IMR-90 (cell line): ENCODE measurements at regions not wholly inside any gene's neighbourhood (a gene's known extent, or its start where the extent isn't known, plus 50 kb on each side); places are given as distances from the start of the nearest gene placed in this dataset.

Experiments
- ATAC-seq: fragments of 200-7000 bp; cut with Tn5 transposase; 2 replicates; pipeline ENCODE4 v1.9.1; 2020; ENCODE audit warnings: low read depth, mild to moderate bottlenecking, moderate library complexity
- BruUV-seq: library from RNA; stranded (reverse); fragments of 400-500 nt; replicated peaks from 2 replicates; lab custom pipeline; 2021; lab: Mats Ljungman, UMichigan
- CTCF ChIA-PET: fragments of 300-600 bp; formaldehyde crosslinking; extraction: SDS; loops from one replicate; lab custom pipeline; 2021; ENCODE audit warnings: antibody characterized with exemption; lab: Yijun Ruan, JAX
- POLR2A ChIA-PET: fragments of 300-600 bp; sonication (Branson Sonifier 250); formaldehyde crosslinking; loops from one replicate; lab custom pipeline; 2022; ENCODE audit warnings: antibody characterized with exemption; ENCODE audit not compliant: unreplicated experiment; lab: Charles Lee
- DNase-seq: peaks from one replicate; pipeline ENCODE4 v3.0.0; 2013
- H2AFZ ChIP-seq: replicated peaks from 2 replicates; pipeline ENCODE3; 2013; ENCODE audit warnings: low read length, mild to moderate bottlenecking; ENCODE audit not compliant: poor library complexity
- H2AK5ac ChIP-seq: 2 replicates; pipeline ENCODE4 v1.6.1; 2013; ENCODE audit warnings: low read depth, low read length, inconsistent platforms
- H2AK9ac ChIP-seq: replicated peaks from 2 replicates; pipeline ENCODE3; 2013; ENCODE audit warnings: mild to moderate bottlenecking, low read depth, low read length, moderate library complexity; ENCODE audit not compliant: poor library complexity
- H2BK120ac ChIP-seq: 2 replicates; pipeline ENCODE4 v1.6.1; 2013; ENCODE audit warnings: low read depth, low read length, inconsistent platforms
- H2BK15ac ChIP-seq: 3 replicates; pipeline ENCODE4 v1.6.1; 2013; ENCODE audit warnings: low read depth, low read length, inconsistent platforms
- H2BK20ac ChIP-seq: 2 replicates; pipeline ENCODE4 v1.6.1; 2013; ENCODE audit warnings: low read depth, mild to moderate bottlenecking, inconsistent platforms, low read length, moderate library complexity
- H2BK5ac ChIP-seq: 2 replicates; pipeline ENCODE4 v1.6.1; 2013; ENCODE audit warnings: mild to moderate bottlenecking, low read depth, low read length, inconsistent platforms; ENCODE audit not compliant: poor library complexity, severe bottlenecking
- H3K14ac ChIP-seq: replicated peaks from 2 replicates; pipeline ENCODE4 v1.6.1; 2013; ENCODE audit warnings: low read depth, low read length, inconsistent platforms
- H3K18ac ChIP-seq: 2 replicates; pipeline ENCODE4 v1.6.1; 2013; ENCODE audit warnings: low read depth, low read length, control low read depth
- H3K23ac ChIP-seq: 2 replicates; pipeline ENCODE4 v1.6.1; 2013; ENCODE audit warnings: low read depth, low read length, inconsistent platforms
- H3K27ac ChIP-seq: 2 replicates; pipeline ENCODE4 v1.5.1; 2013; ENCODE audit warnings: mild to moderate bottlenecking, control low read depth, low read length; ENCODE audit not compliant: insufficient read depth
- H3K27me3 ChIP-seq: 2 replicates; pipeline ENCODE4 v1.6.1; 2013; ENCODE audit warnings: low read length; ENCODE audit not compliant: control insufficient read depth, insufficient read depth
- H3K36me3 ChIP-seq: 2 replicates; pipeline ENCODE4 v1.6.1; 2013; ENCODE audit warnings: low read length, mixed read lengths; ENCODE audit not compliant: control insufficient read depth, insufficient read depth
- H3K4ac ChIP-seq: 2 replicates; pipeline ENCODE4 v1.6.1; 2013; ENCODE audit warnings: low read depth, low read length, inconsistent platforms
- H3K4me1 ChIP-seq: 2 replicates; pipeline ENCODE4 v1.6.1; 2013; ENCODE audit warnings: low read length, mixed read lengths; ENCODE audit not compliant: control insufficient read depth, insufficient read depth
- H3K4me2 ChIP-seq: 2 replicates; pipeline ENCODE4 v1.6.1; 2013; ENCODE audit warnings: low read depth, mild to moderate bottlenecking, control low read depth, low read length, moderate library complexity
- H3K4me3 ChIP-seq: 2 replicates; pipeline ENCODE4 v1.5.1; 2013; ENCODE audit warnings: low read depth, mild to moderate bottlenecking, control low read depth, low read length, moderate library complexity; ENCODE audit not compliant: insufficient read depth
- H3K56ac ChIP-seq: 2 replicates; pipeline ENCODE4 v1.6.1; 2013; ENCODE audit warnings: low read length, inconsistent platforms; ENCODE audit not compliant: insufficient read depth; ENCODE audit errors: extremely low read depth
- H3K79me1 ChIP-seq, 2 experiments: 2 replicates each; pipeline ENCODE4 v1.6.1; 2013; ENCODE audit warnings: low read length in 2 of 2, inconsistent platforms in 1 of 2, low read depth in 1 of 2
- H3K9ac ChIP-seq: 2 replicates; pipeline ENCODE4 v1.6.1; 2013; ENCODE audit warnings: low read depth, low read length, control low read depth
- H3K9me1 ChIP-seq: 2 replicates; pipeline ENCODE4 v1.6.1; 2013; ENCODE audit warnings: low read length, inconsistent platforms; ENCODE audit not compliant: insufficient read depth
- H3K9me3 ChIP-seq: 2 replicates; pipeline ENCODE4 v1.6.1; 2013; ENCODE audit warnings: low read length; ENCODE audit not compliant: control insufficient read depth, insufficient read depth
- H4K20me1 ChIP-seq: 2 replicates; pipeline ENCODE4 v1.6.1; 2013; ENCODE audit warnings: low read length, inconsistent platforms; ENCODE audit not compliant: insufficient read depth
- H4K5ac ChIP-seq: 2 replicates; pipeline ENCODE4 v1.6.1; 2013; ENCODE audit warnings: mild to moderate bottlenecking, low read depth, low read length, control low read depth
- H4K8ac ChIP-seq, 2 experiments: 2 replicates each; pipeline ENCODE4 v1.6.1; 2013; ENCODE audit warnings: low read depth in 2 of 2, low read length in 2 of 2, control low read depth in 1 of 2, inconsistent platforms in 1 of 2
- H4K91ac ChIP-seq: 2 replicates; pipeline ENCODE4 v1.6.1; 2013; ENCODE audit warnings: low read depth, low read length, inconsistent platforms; ENCODE audit not compliant: insufficient read depth
- BHLHE40 ChIP-seq: fragments of 150-350 bp; IDR thresholded peaks from 2 replicates; pipeline ENCODE4 v1.6.1; 2016; ENCODE audit warnings: mild to moderate bottlenecking, low read depth, low read length
- CEBPB ChIP-seq: IDR thresholded peaks from 2 replicates; pipeline ENCODE4 v1.6.1; 2012; ENCODE audit warnings: low read depth, low read length, improper control_type of control experiment
- CHD1 ChIP-seq: IDR thresholded peaks from 2 replicates; pipeline ENCODE4 v1.6.1; 2012; ENCODE audit warnings: low read depth, low read length, improper control_type of control experiment
- CTCF ChIP-seq: conservative IDR thresholded peaks from 2 replicates; pipeline ENCODE4 v1.5.1; 2012; ENCODE audit warnings: mild to moderate bottlenecking, low read depth, low read length, improper control_type of control experiment
- ELK1 ChIP-seq: fragments of 150-350 bp; IDR thresholded peaks from 2 replicates; pipeline ENCODE4 v1.6.1; 2016; ENCODE audit warnings: low read depth, mild to moderate bottlenecking, low read length, moderate library complexity, borderline replicate concordance
- FOS ChIP-seq: fragments of 150-350 bp; IDR thresholded peaks from 2 replicates; pipeline ENCODE4 v1.6.1; 2016; ENCODE audit warnings: low read depth, low read length
- MAFK ChIP-seq: IDR thresholded peaks from 2 replicates; pipeline ENCODE4 v1.6.1; 2012; ENCODE audit warnings: low read depth, low read length, improper control_type of control experiment
- MXI1 ChIP-seq: IDR thresholded peaks from 2 replicates; pipeline ENCODE4 v1.6.1; 2012; ENCODE audit warnings: low read depth, mild to moderate bottlenecking, low read length, moderate library complexity, borderline replicate concordance
- NFE2L2 ChIP-seq: fragments of 150-350 bp; IDR thresholded peaks from 2 replicates; pipeline ENCODE4 v1.6.1; 2016; ENCODE audit warnings: low read depth, mild to moderate bottlenecking, low read length
- RAD21 ChIP-seq: IDR thresholded peaks from 2 replicates; pipeline ENCODE4 v1.6.1; 2012; ENCODE audit warnings: low read length, improper control_type of control experiment
- RCOR1 ChIP-seq: IDR thresholded peaks from 2 replicates; pipeline ENCODE4 v1.6.1; 2012; ENCODE audit warnings: mild to moderate bottlenecking, low read length, improper control_type of control experiment; ENCODE audit not compliant: insufficient replicate concordance
- RFX5 ChIP-seq: IDR thresholded peaks from 2 replicates; pipeline ENCODE4 v1.8.0; 2012; ENCODE audit warnings: low read depth, mild to moderate bottlenecking, low read length, moderate library complexity
- USF2 ChIP-seq: fragments of 150-350 bp; IDR thresholded peaks from 2 replicates; pipeline ENCODE4 v1.6.1; 2017; ENCODE audit warnings: mild to moderate bottlenecking, antibody characterized with exemption, low read length, low read depth
- whole genome bisulfite sequencing, 2 experiments: methylation state at CpG; one replicate each; pipeline versions ENCODE4 v1.1.5 to v1.1.7; 2013; ENCODE audit warnings: missing lambda C conversion rate in 2 of 2; ENCODE audit not compliant: insufficient read length in 1 of 2; ENCODE audit errors: extremely low coverage in 2 of 2; 5-methylcytosine and 5-hydroxymethylcytosine counted together
- dilution Hi-C: fragments of 300-500 bp; cut with HindIII; formaldehyde crosslinking; loops from one replicate; pipeline ENCODE4 v1.14.3; 2018; ENCODE audit warnings: low sequenced_read_pairs; ENCODE audit not compliant: unreplicated experiment
- in situ Hi-C: fragments of 300-500 bp; cut with MboI; formaldehyde crosslinking; loops from 3 replicates; pipeline ENCODE4 v1.14.3; 2019; ENCODE audit warnings: low sequenced_read_pairs, inconsistent platforms, mixed read lengths
- intact Hi-C: fragments of 100-400 bp; cut with micrococcal nuclease; formaldehyde crosslinking; loops from 2 replicates; pipeline ENCODE4 v1.10.0; 2022

- no CpG with 5 or more reads among the region's 12 CpGs for WGBS, 2 experiments
- DNase-seq, result no peak
- H2BK120ac ChIP-seq, result no peak overlapping the region
- TF ChIP-seq BHLHE40, result no peak
- TF ChIP-seq NFE2L2, result no peak
- no peak for TF ChIP-seq MAFK
- no peak for TF ChIP-seq ELK1
- TF ChIP-seq CEBPB, result no peak
- TF ChIP-seq CHD1, result no peak
- TF ChIP-seq RFX5, result no peak
- TF ChIP-seq FOS, result no peak
- TF ChIP-seq USF2, result no peak
- no peak for TF ChIP-seq RAD21
- TF ChIP-seq CTCF, result no peak
- no peak for TF ChIP-seq MXI1
- TF ChIP-seq RCOR1, result no peak
- no peak overlapping the region for H2BK15ac ChIP-seq
- H4K20me1 ChIP-seq, result no peaks in the 10 kb centered on the region
- no peak overlapping the region for H3K4me3 ChIP-seq
- H3K18ac ChIP-seq, result no peak overlapping the region
- dilution Hi-C loops (no loop called here), in situ Hi-C loops (no loop called here), intact Hi-C loops (no loop called here)
- H3K4ac ChIP-seq, result no peak overlapping the region
- no peak overlapping the region for H4K8ac ChIP-seq
- no peaks in the 10 kb centered on the region for H3K79me1 ChIP-seq
- ATAC-seq, result no peak
- H2AK5ac ChIP-seq, result no peak overlapping the region
- no peak overlapping the region for H2BK5ac ChIP-seq
- no peak overlapping the region for H3K4me2 ChIP-seq
- H3K27me3 ChIP-seq, result peaks cover 2% of the 10 kb centered on the region
- no peak overlapping the region for H3K9ac ChIP-seq
- H3K23ac ChIP-seq, result no peak overlapping the region
- no peak overlapping the region for H3K56ac ChIP-seq
- no TSS peak for BruUV-seq
- no peaks in the 10 kb centered on the region for H3K9me3 ChIP-seq
- no peaks in the 10 kb centered on the region for H3K36me3 ChIP-seq
- no peak overlapping the region for H2AFZ ChIP-seq
- no peak overlapping the region for H2BK20ac ChIP-seq
- no peak overlapping the region for H2AK9ac ChIP-seq
- POLR2A ChIA-PET, result no interaction called here
- no peak overlapping the region for H4K5ac ChIP-seq
- no peak overlapping the region for H3K14ac ChIP-seq
- CTCF ChIA-PET, result no interaction called here
- peaks cover 7% of the 10 kb centered on the region; the same call in 1 of the 2 replicates for H3K9me1 ChIP-seq
- H3K4me1 ChIP-seq, result no peaks in the 10 kb centered on the region
- no peak overlapping the region for H4K91ac ChIP-seq
- no peak overlapping the region for H3K27ac ChIP-seq
These were observed 57.6 kb downstream of the FOXL1 start for GRCh38 chr16:86635926-86636325.
